ENCODE measurements at regions not wholly inside any gene's neighbourhood (a gene's known extent, or its start where the extent isn't known, plus 50 kb on each side); places are given as distances from the start of the nearest gene placed in this dataset.

DNA sequence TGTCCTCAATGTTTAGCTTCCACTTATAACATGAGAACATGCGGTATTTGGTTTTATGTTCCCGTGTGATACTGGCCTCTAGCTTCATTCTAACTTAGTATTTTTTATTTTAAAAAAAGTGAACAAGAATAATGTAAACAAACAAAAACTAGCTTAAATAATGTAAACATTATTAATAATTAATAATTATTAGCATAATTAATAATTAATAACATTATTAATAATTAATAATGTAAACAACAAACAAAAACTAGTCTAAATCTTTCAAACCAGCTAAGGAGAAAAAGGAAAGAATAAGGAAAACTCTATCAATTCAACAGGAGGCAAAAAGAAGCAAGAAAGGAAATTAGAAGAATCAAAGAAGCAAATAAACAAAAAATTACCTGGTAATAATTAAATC is 66.2 kb upstream of the CLSTN2 start:
- TF ChIP-seq POLR2A (IDR thresholded peaks at IDR 0.05): no peak
- TF ChIP-seq, protein P1, sequence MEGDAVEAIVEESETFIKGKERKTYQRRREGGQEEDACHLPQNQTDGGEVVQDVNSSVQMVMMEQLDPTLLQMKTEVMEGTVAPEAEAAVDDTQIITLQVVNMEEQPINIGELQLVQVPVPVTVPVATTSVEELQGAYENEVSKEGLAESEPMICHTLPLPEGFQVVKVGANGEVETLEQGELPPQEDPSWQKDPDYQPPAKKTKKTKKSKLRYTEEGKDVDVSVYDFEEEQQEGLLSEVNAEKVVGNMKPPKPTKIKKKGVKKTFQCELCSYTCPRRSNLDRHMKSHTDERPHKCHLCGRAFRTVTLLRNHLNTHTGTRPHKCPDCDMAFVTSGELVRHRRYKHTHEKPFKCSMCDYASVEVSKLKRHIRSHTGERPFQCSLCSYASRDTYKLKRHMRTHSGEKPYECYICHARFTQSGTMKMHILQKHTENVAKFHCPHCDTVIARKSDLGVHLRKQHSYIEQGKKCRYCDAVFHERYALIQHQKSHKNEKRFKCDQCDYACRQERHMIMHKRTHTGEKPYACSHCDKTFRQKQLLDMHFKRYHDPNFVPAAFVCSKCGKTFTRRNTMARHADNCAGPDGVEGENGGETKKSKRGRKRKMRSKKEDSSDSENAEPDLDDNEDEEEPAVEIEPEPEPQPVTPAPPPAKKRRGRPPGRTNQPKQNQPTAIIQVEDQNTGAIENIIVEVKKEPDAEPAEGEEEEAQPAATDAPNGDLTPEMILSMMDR (IDR thresholded peaks at IDR 0.05): no peak
